A549 (cell line): ENCODE measurements at regions not wholly inside any gene's neighbourhood (a gene's known extent, or its start where the extent isn't known, plus 50 kb on each side); places are given as distances from the start of the nearest gene placed in this dataset.

Source experiments
- EP300 ChIP-seq, 2 experiments: fragments of >200 bp; sonication (Bioruptor Twin); formaldehyde crosslinking; IDR thresholded peaks; 2 replicates in 1 of 2; 3 replicates in 1 of 2; pipeline ENCODE4 v1.6.1; 2016 to 2017
- HDAC2 ChIP-seq: fragments of 200-600 bp; sonication (generic); IDR thresholded peaks from 2 replicates; pipeline ENCODE4 v1.6.1; 2016
- HOXA7 ChIP-seq: fragments of 250-450 bp; sonication (Bioruptor Pico); IDR thresholded peaks from 2 replicates; pipeline ENCODE4 v1.5.0; 2020; ENCODE audit warnings: mild to moderate bottlenecking, moderate library complexity
- KDM5A ChIP-seq: fragments of 200-600 bp; sonication (generic); IDR thresholded peaks from 2 replicates; pipeline ENCODE4 v1.6.1; 2016; ENCODE audit warnings: antibody characterized with exemption, mild to moderate bottlenecking
- MAFK ChIP-seq: fragments of 450-650 bp; IDR thresholded peaks from 2 replicates; pipeline ENCODE4 v1.6.1; 2014; ENCODE audit not compliant: partially characterized antibody
- POLR2A ChIP-seq: IDR thresholded peaks from 2 replicates; pipeline ENCODE4 v1.6.1; 2012; ENCODE audit warnings: mild to moderate bottlenecking, low read length
- POLR2AphosphoS2 ChIP-seq: conservative IDR thresholded peaks from 2 replicates; pipeline ENCODE4 v1.6.1; 2012; ENCODE audit warnings: low read length, improper control_type of control experiment, inconsistent platforms
- RAD21 ChIP-seq, 2 experiments: fragments of >200 bp in 1 of 2; sonication (Bioruptor Twin) in 1 of 2; formaldehyde crosslinking in 1 of 2; IDR thresholded peaks in 1 of 2; conservative IDR thresholded peaks in 1 of 2; 2 replicates in 1 of 2; 3 replicates in 1 of 2; pipeline ENCODE4 v1.6.1; 2012 to 2018; ENCODE audit warnings: inconsistent platforms in 1 of 2
- TP53 ChIP-seq: fragments of 250-450 bp; sonication (Bioruptor Pico); IDR thresholded peaks from 2 replicates; pipeline ENCODE4 v1.5.0; 2021; ENCODE audit warnings: mild to moderate bottlenecking, moderate library complexity
- TF ChIP-seq, protein P1 (sequence below): fragments of >200 bp; sonication (Bioruptor Twin); formaldehyde crosslinking; IDR thresholded peaks from 3 replicates; pipeline ENCODE4 v1.5.1; 2016
- TF ChIP-seq, protein P2 (sequence below): IDR thresholded peaks from 2 replicates; pipeline ENCODE4 v1.6.1; 2012
- TF ChIP-seq, protein P3 (sequence below): fragments of 200-600 bp; sonication (generic); IDR thresholded peaks from 2 replicates; pipeline ENCODE4 v1.6.1; 2016; ENCODE audit warnings: antibody characterized with exemption, mild to moderate bottlenecking, moderate library complexity
- TF ChIP-seq, protein P4 (sequence below): fragments of 250-450 bp; sonication (Bioruptor Pico); IDR thresholded peaks from 2 replicates; pipeline ENCODE4 v1.5.0; 2021; ENCODE audit warnings: mild to moderate bottlenecking, moderate library complexity, borderline replicate concordance

DNA sequence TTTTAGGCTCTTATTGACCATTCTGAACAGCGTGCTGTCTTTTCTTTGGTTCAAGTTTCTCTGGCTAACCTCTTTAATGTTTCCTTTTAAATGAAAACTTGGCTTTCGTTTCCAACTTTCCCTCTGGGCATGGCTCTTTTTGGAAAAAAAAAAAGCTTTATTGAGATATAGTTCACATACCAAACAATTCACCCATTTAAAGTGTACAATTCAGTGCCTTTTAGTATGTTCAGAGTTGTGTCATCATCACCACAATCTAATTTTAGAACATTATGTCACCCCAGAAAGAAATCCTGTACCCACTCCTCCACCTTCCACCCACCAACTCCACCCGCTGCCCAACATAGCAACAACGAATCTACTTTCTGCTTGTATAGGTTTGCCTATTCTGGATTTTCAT lies 322.4 kb downstream of the ADCYAP1 start:
- TF ChIP-seq, protein P1, sequence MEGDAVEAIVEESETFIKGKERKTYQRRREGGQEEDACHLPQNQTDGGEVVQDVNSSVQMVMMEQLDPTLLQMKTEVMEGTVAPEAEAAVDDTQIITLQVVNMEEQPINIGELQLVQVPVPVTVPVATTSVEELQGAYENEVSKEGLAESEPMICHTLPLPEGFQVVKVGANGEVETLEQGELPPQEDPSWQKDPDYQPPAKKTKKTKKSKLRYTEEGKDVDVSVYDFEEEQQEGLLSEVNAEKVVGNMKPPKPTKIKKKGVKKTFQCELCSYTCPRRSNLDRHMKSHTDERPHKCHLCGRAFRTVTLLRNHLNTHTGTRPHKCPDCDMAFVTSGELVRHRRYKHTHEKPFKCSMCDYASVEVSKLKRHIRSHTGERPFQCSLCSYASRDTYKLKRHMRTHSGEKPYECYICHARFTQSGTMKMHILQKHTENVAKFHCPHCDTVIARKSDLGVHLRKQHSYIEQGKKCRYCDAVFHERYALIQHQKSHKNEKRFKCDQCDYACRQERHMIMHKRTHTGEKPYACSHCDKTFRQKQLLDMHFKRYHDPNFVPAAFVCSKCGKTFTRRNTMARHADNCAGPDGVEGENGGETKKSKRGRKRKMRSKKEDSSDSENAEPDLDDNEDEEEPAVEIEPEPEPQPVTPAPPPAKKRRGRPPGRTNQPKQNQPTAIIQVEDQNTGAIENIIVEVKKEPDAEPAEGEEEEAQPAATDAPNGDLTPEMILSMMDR, result no peak
- TF ChIP-seq, protein P2, sequence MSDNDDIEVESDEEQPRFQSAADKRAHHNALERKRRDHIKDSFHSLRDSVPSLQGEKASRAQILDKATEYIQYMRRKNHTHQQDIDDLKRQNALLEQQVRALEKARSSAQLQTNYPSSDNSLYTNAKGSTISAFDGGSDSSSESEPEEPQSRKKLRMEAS, result no peak
- no peak for TF ChIP-seq POLR2AphosphoS2
- TF ChIP-seq, protein P3, sequence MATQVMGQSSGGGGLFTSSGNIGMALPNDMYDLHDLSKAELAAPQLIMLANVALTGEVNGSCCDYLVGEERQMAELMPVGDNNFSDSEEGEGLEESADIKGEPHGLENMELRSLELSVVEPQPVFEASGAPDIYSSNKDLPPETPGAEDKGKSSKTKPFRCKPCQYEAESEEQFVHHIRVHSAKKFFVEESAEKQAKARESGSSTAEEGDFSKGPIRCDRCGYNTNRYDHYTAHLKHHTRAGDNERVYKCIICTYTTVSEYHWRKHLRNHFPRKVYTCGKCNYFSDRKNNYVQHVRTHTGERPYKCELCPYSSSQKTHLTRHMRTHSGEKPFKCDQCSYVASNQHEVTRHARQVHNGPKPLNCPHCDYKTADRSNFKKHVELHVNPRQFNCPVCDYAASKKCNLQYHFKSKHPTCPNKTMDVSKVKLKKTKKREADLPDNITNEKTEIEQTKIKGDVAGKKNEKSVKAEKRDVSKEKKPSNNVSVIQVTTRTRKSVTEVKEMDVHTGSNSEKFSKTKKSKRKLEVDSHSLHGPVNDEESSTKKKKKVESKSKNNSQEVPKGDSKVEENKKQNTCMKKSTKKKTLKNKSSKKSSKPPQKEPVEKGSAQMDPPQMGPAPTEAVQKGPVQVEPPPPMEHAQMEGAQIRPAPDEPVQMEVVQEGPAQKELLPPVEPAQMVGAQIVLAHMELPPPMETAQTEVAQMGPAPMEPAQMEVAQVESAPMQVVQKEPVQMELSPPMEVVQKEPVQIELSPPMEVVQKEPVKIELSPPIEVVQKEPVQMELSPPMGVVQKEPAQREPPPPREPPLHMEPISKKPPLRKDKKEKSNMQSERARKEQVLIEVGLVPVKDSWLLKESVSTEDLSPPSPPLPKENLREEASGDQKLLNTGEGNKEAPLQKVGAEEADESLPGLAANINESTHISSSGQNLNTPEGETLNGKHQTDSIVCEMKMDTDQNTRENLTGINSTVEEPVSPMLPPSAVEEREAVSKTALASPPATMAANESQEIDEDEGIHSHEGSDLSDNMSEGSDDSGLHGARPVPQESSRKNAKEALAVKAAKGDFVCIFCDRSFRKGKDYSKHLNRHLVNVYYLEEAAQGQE, result no peak
- no peak for TF ChIP-seq POLR2A
- TF ChIP-seq HOXA7 (CRISPR knock-in tag), result no peak
- TF ChIP-seq KDM5A, result no peak
- no peak for TF ChIP-seq RAD21 (conservative IDR thresholded peaks at IDR 0.05 in 1 of 2, IDR thresholded peaks at IDR 0.05 in 1 of 2)
- no peak for TF ChIP-seq HDAC2
- TF ChIP-seq, protein P4, sequence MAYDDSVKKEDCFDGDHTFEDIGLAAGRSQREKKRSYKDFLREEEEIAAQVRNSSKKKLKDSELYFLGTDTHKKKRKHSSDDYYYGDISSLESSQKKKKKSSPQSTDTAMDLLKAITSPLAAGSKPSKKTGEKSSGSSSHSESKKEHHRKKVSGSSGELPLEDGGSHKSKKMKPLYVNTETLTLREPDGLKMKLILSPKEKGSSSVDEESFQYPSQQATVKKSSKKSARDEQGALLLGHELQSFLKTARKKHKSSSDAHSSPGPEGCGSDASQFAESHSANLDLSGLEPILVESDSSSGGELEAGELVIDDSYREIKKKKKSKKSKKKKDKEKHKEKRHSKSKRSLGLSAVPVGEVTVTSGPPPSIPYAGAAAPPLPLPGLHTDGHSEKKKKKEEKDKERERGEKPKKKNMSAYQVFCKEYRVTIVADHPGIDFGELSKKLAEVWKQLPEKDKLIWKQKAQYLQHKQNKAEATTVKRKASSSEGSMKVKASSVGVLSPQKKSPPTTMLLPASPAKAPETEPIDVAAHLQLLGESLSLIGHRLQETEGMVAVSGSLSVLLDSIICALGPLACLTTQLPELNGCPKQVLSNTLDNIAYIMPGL (CRISPR knock-in tag), result no peak
- no peak for TF ChIP-seq EP300 (IDR thresholded peaks at IDR 0.05)
- TF ChIP-seq MAFK, result no peak
- no peak for TF ChIP-seq TP53 (CRISPR knock-in tag)
